K562 (cell line): ENCODE measurements at regions not wholly inside any gene's neighbourhood (a gene's known extent, or its start where the extent isn't known, plus 50 kb on each side); places are given as distances from the start of the nearest gene placed in this dataset.

ENCODE experiments used
- ATAC-seq: fragments of 200-7000 bp; cut with Tn5 transposase; 3 replicates; pipeline ENCODE4 v1.9.1; 2020; ENCODE audit warnings: moderate library complexity
- BruUV-seq: library from RNA; stranded (reverse); fragments of 400-500 nt; replicated peaks from 2 replicates; lab custom pipeline; 2021; lab: Mats Ljungman, UMichigan
- CTCF ChIA-PET: fragments of 300-600 bp; formaldehyde crosslinking; extraction: SDS; loops from one replicate; lab custom pipeline; 2021; ENCODE audit warnings: low intra/inter-chr PET ratio; lab: Yijun Ruan, JAX
- POLR2A ChIA-PET: fragments of 300-600, 350-650 bp; sonication (Branson Sonifier 250); formaldehyde crosslinking; extraction: SDS; loops from one replicate; lab custom pipeline; 2021; ENCODE audit warnings: antibody characterized with exemption, inconsistent platforms; lab: Yijun Ruan, JAX
- DNase-seq, 4 experiments: peaks; one replicate each; pipeline versions ENCODE4 v3.0.0 to v3.0.0-alpha.2; 2011 to 2018; ENCODE audit warnings: low spot score in 3 of 4, mixed read lengths in 3 of 4; ENCODE audit errors: extremely low read depth in 1 of 4
- FAIRE-seq: peaks from 2 replicates; lab custom pipeline; 2011; peaks lifted over from hg19 to GRCh38; lab: Jason Lieb, UNC
- H2AFZ ChIP-seq: 2 replicates; pipeline ENCODE4 v1.6.0; 2011; ENCODE audit warnings: low read depth, low read length, control low read depth, inconsistent platforms
- H3K27ac ChIP-seq: fragments of 200-600 bp; 3 replicates; pipeline ENCODE4 v1.8.0; 2011; ENCODE audit warnings: low read depth, mild to moderate bottlenecking, control low read depth, inconsistent platforms, low read length, moderate library complexity, mixed read lengths; ENCODE audit errors: extremely low read depth
- H3K27me3 ChIP-seq, 2 experiments: fragments of 300-600 bp in 1 of 2; 2 replicates in 1 of 2; 3 replicates in 1 of 2; pipeline versions ENCODE4 v1.6.0 to v1.8.0; 2011; ENCODE audit warnings: inconsistent platforms in 2 of 2, low read length in 2 of 2, mild to moderate bottlenecking in 1 of 2, mixed read lengths in 1 of 2, moderate library complexity in 1 of 2; ENCODE audit not compliant: control insufficient read depth in 2 of 2, insufficient read depth in 2 of 2
- H3K36me3 ChIP-seq: fragments of 300-600 bp; 3 replicates; pipeline ENCODE4 v1.8.0; 2011; ENCODE audit warnings: mild to moderate bottlenecking, low read length, inconsistent platforms; ENCODE audit not compliant: control insufficient read depth, insufficient read depth
- H3K4me1 ChIP-seq, 2 experiments: fragments of 200-600 bp in 1 of 2; replicated peaks in 1 of 2; 2 replicates in 1 of 2; 3 replicates in 1 of 2; pipeline versions ENCODE4 v1.5.1 to v1.8.0; 2011; ENCODE audit warnings: inconsistent platforms in 2 of 2, low read length in 2 of 2, mild to moderate bottlenecking in 1 of 2, mixed read lengths in 1 of 2, moderate library complexity in 1 of 2; ENCODE audit not compliant: control insufficient read depth in 2 of 2, insufficient read depth in 2 of 2
- H3K4me2 ChIP-seq: 2 replicates; pipeline ENCODE4 v1.6.1; 2011; ENCODE audit warnings: low read length, control low read depth, inconsistent platforms, mixed read lengths; ENCODE audit not compliant: insufficient read depth
- H3K4me3 ChIP-seq: fragments of 200-600 bp; sonication (generic), shearing (Covaris generic); 2 replicates; pipeline ENCODE4 v1.5.1; 2016; ENCODE audit warnings: control low read depth, inconsistent platforms
- H3K79me2 ChIP-seq: fragments of 200-600 bp; 3 replicates; pipeline ENCODE4 v1.8.0; 2011; ENCODE audit warnings: low read length, inconsistent platforms; ENCODE audit not compliant: control insufficient read depth, insufficient read depth
- H3K9ac ChIP-seq, 2 experiments: 2 replicates each; pipeline versions ENCODE4 v1.6.0 to v1.6.1; 2011; ENCODE audit warnings: low read depth in 2 of 2, low read length in 2 of 2, control low read depth in 1 of 2, inconsistent platforms in 1 of 2, mild to moderate bottlenecking in 1 of 2, mixed read lengths in 1 of 2; ENCODE audit not compliant: insufficient read depth in 1 of 2
- H3K9me1 ChIP-seq: one replicate; pipeline ENCODE4 v1.6.0; 2011; ENCODE audit warnings: inconsistent platforms, mild to moderate bottlenecking, low read length, moderate library complexity; ENCODE audit not compliant: control insufficient read depth, insufficient read depth
- H3K9me3 ChIP-seq: replicated peaks from 2 replicates; pipeline ENCODE4 v1.5.1; 2011; ENCODE audit warnings: low read depth, low read length, inconsistent platforms; ENCODE audit not compliant: control insufficient read depth, insufficient read depth
- H4K20me1 ChIP-seq: replicated peaks from 2 replicates; pipeline ENCODE4 v1.6.1; 2011; ENCODE audit warnings: low read length, inconsistent platforms, mixed read lengths; ENCODE audit not compliant: control insufficient read depth, insufficient read depth
- DDX20 ChIP-seq: fragments of 450-650 bp; IDR thresholded peaks from 2 replicates; pipeline ENCODE4 v1.6.1; 2016; ENCODE audit warnings: missing genetic modification characterization, low read depth, mild to moderate bottlenecking, missing compliant biosample characterization, moderate library complexity
- NONO ChIP-seq, 2 experiments: fragments of 200-400 bp in 1 of 2; fragments of 450-650 bp in 1 of 2; formaldehyde crosslinking in 1 of 2; IDR thresholded peaks; 2 replicates each; pipeline ENCODE4 v1.6.1; 2017; ENCODE audit warnings: low read depth in 2 of 2, mild to moderate bottlenecking in 2 of 2, moderate library complexity in 2 of 2, low read length in 1 of 2
- PHF20 ChIP-seq: fragments of 450-650 bp; IDR thresholded peaks from 2 replicates; pipeline ENCODE4 v1.6.1; 2018; ENCODE audit not compliant: partially characterized antibody
- POLR2AphosphoS5 ChIP-seq: IDR thresholded peaks from 2 replicates; pipeline ENCODE4 v1.6.1; 2011; ENCODE audit warnings: mild to moderate bottlenecking, low read depth, low read length, moderate library complexity; ENCODE audit not compliant: control insufficient read depth, insufficient read depth
- PTBP1 ChIP-seq: fragments of 200-400 bp; formaldehyde crosslinking; IDR thresholded peaks from 2 replicates; pipeline ENCODE4 v1.6.1; 2017; ENCODE audit warnings: low read depth, low read length
- SMC3 ChIP-seq: conservative IDR thresholded peaks from 2 replicates; pipeline ENCODE4 v1.6.1; 2011; ENCODE audit warnings: low read depth, low read length, improper control_type of control experiment; ENCODE audit not compliant: insufficient read depth
- SP2 ChIP-seq: IDR thresholded peaks from 2 replicates; pipeline ENCODE4 v1.6.1; 2011; ENCODE audit warnings: mild to moderate bottlenecking, low read depth, low read length, moderate library complexity; ENCODE audit not compliant: poor library complexity, severe bottlenecking; ENCODE audit errors: extremely low read depth
- WHSC1 ChIP-seq: IDR thresholded peaks from one replicate; pipeline ENCODE4 v1.6.1; 2012; ENCODE audit warnings: low read length, control low read depth, inconsistent platforms
- ZNF133 ChIP-seq: fragments of 250-450 bp; sonication (Bioruptor Pico); IDR thresholded peaks from 2 replicates; pipeline ENCODE4 v1.4.0; 2020; ENCODE audit warnings: mild to moderate bottlenecking
- WGBS: fragments of 100-300 bp; shearing (Covaris generic); methylation state at CpG from one replicate; pipeline ENCODE4 v1.1.6; 2016; ENCODE audit warnings: low coverage, mixed read lengths; ENCODE audit not compliant: insufficient coverage; ENCODE audit errors: missing lambda C conversion rate; 5-methylcytosine and 5-hydroxymethylcytosine counted together
- in situ Hi-C: fragments of 300-500 bp; cut with MboI; formaldehyde crosslinking; loops from 4 replicates; pipeline ENCODE4 v1.15.0; 2018; ENCODE audit warnings: inconsistent platforms, mixed read lengths
- intact Hi-C: fragments of 100-400 bp; cut with micrococcal nuclease; formaldehyde crosslinking; loops from 2 replicates; pipeline ENCODE4 v1.14.2; 2022
- TF ChIP-seq, protein P1 (sequence below): fragments of 250-450 bp; sonication (Bioruptor Pico); IDR thresholded peaks from 2 replicates; pipeline ENCODE4 v1.5.0; 2020; ENCODE audit warnings: mild to moderate bottlenecking
- TF ChIP-seq, protein P2 (sequence below), 2 experiments: fragments of 450-650 bp in 1 of 2; IDR thresholded peaks; 2 replicates each; pipeline ENCODE4 v1.6.1; 2011 to 2017; ENCODE audit warnings: low read depth in 2 of 2, antibody characterized with exemption in 1 of 2, borderline replicate concordance in 1 of 2, low read length in 1 of 2, mild to moderate bottlenecking in 1 of 2, mixed read lengths in 1 of 2; ENCODE audit not compliant: control insufficient read depth in 1 of 2
- TF ChIP-seq, protein P3 (sequence below): fragments of 450-650 bp; formaldehyde crosslinking; IDR thresholded peaks from 2 replicates; pipeline ENCODE4 v1.4.0; 2020; ENCODE audit warnings: mild to moderate bottlenecking, mixed read lengths

DNA sequence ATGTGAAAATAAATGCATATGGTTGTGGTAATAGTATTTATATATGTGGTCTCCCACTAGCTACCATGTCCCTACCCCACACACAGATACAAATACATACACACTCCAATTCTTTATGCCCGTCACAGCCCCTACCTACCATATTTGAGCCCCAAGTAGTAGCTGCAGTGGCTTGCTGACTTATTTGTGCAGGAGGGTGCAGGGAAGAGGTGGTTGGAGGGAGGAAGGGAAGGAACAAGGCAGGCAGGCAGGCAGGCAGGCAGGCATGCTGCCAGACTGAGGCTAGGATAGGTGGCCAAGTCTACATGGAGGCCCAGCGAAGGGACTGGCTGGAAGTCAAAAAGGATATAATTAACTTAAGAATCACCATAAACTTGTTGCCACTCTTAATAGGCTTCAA, 82.9 kb downstream of the SCN11A start:
- no peak for DNase-seq
- no peaks in the 10 kb centered on the region for H3K9me1 ChIP-seq
- no peak overlapping the region for H3K27ac ChIP-seq
- no peak for TF ChIP-seq PHF20
- TF ChIP-seq SMC3 = no peak
- no peak for TF ChIP-seq ZNF133 (CRISPR knock-in tag)
- TF ChIP-seq, protein P1, sequence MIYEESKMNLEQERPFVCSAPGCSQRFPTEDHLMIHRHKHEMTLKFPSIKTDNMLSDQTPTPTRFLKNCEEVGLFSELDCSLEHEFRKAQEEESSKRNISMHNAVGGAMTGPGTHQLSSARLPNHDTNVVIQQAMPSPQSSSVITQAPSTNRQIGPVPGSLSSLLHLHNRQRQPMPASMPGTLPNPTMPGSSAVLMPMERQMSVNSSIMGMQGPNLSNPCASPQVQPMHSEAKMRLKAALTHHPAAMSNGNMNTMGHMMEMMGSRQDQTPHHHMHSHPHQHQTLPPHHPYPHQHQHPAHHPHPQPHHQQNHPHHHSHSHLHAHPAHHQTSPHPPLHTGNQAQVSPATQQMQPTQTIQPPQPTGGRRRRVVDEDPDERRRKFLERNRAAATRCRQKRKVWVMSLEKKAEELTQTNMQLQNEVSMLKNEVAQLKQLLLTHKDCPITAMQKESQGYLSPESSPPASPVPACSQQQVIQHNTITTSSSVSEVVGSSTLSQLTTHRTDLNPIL = no peak
- no peak for TF ChIP-seq NONO (IDR thresholded peaks at IDR 0.05; ENCODE audit: low read depth in 2 of 2, low read length in 1 of 2)
- no peak for TF ChIP-seq PTBP1
- no peak for TF ChIP-seq SP2
- TF ChIP-seq, protein P2, sequence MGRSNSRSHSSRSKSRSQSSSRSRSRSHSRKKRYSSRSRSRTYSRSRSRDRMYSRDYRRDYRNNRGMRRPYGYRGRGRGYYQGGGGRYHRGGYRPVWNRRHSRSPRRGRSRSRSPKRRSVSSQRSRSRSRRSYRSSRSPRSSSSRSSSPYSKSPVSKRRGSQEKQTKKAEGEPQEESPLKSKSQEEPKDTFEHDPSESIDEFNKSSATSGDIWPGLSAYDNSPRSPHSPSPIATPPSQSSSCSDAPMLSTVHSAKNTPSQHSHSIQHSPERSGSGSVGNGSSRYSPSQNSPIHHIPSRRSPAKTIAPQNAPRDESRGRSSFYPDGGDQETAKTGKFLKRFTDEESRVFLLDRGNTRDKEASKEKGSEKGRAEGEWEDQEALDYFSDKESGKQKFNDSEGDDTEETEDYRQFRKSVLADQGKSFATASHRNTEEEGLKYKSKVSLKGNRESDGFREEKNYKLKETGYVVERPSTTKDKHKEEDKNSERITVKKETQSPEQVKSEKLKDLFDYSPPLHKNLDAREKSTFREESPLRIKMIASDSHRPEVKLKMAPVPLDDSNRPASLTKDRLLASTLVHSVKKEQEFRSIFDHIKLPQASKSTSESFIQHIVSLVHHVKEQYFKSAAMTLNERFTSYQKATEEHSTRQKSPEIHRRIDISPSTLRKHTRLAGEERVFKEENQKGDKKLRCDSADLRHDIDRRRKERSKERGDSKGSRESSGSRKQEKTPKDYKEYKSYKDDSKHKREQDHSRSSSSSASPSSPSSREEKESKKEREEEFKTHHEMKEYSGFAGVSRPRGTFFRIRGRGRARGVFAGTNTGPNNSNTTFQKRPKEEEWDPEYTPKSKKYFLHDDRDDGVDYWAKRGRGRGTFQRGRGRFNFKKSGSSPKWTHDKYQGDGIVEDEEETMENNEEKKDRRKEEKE (IDR thresholded peaks at IDR 0.05; ENCODE audit: borderline replicate concordance in 1 of 2, control insufficient read depth in 1 of 2, low read depth in 2 of 2, low read length in 1 of 2) = no peak
- TF ChIP-seq, protein P3, sequence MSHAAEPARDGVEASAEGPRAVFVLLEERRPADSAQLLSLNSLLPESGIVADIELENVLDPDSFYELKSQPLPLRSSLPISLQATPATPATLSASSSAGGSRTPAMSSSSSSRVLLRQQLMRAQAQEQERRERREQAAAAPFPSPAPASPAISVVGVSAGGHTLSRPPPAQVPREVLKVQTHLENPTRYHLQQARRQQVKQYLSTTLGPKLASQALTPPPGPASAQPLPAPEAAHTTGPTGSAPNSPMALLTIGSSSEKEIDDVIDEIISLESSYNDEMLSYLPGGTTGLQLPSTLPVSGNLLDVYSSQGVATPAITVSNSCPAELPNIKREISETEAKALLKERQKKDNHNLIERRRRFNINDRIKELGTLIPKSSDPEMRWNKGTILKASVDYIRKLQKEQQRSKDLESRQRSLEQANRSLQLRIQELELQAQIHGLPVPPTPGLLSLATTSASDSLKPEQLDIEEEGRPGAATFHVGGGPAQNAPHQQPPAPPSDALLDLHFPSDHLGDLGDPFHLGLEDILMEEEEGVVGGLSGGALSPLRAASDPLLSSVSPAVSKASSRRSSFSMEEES = no peak
- no peak for TF ChIP-seq POLR2AphosphoS5
- no peak for TF ChIP-seq DDX20 (tag)
- no peak for TF ChIP-seq WHSC1
- H3K9ac ChIP-seq = no peak overlapping the region
- FAIRE-seq = no peak
- no peaks in the 10 kb centered on the region for H3K4me1 ChIP-seq
- intact Hi-C loops (no loop called here), in situ Hi-C loops (no loop called here)
- H3K36me3 ChIP-seq = no peaks in the 10 kb centered on the region
- H3K4me2 ChIP-seq = no peak overlapping the region
- H3K79me2 ChIP-seq = no peaks in the 10 kb centered on the region
- CTCF ChIA-PET = no interaction called here
- 0 out of 2 replicates have a peak, but pooled peaks cover 2% of the 10 kb centered on the region for H4K20me1 ChIP-seq
- POLR2A ChIA-PET = no interaction called here
- 9% methylated on average over 2 of the region's 2 CpGs for WGBS
- H2AFZ ChIP-seq = no peak overlapping the region
- H3K4me3 ChIP-seq = no peak overlapping the region
- no peaks in the 10 kb centered on the region for H3K9me3 ChIP-seq
- ATAC-seq = no peak
- H3K27me3 ChIP-seq = peaks cover 19 to 41% of the 10 kb centered on the region in 2 experiments; a peak in 4 of 5 replicates
- no TSS peak for BruUV-seq
